Cardiac septum (tissue), 1 donor: ENCODE measurements at regions not wholly inside any gene's neighbourhood (a gene's known extent, or its start where the extent isn't known, plus 50 kb on each side); places are given as distances from the start of the nearest gene placed in this dataset.
"Not testable (repeated sequence)": the region's sequence is repeated elsewhere in the genome, so short reads cannot be mapped to it uniquely, and the experiment has no call there.

Source experiments
- DNase-seq: peaks from one replicate; pipeline ENCODE4 v3.0.0-alpha.2; 2020; ENCODE audit warnings: low spot score
- intact Hi-C: fragments of 100-400 bp; cut with DNase I; formaldehyde crosslinking; loops from one replicate; pipeline ENCODE4 v1.14.0; 2022
- donor health status: DM: no; HTN: no; CAD: no.

GRCh38 chr9:67334727-67335572 is 342.6 kb upstream of the SPATA31A3 start:
- DNase-seq, intact Hi-C loops: not testable (repeated sequence)

- intact Hi-C loops, DNase-seq: not testable (repeated sequence)
Observed at GRCh38 chr9:67331634-67332033, 339.3 kb upstream of the SPATA31A3 start.

DNA sequence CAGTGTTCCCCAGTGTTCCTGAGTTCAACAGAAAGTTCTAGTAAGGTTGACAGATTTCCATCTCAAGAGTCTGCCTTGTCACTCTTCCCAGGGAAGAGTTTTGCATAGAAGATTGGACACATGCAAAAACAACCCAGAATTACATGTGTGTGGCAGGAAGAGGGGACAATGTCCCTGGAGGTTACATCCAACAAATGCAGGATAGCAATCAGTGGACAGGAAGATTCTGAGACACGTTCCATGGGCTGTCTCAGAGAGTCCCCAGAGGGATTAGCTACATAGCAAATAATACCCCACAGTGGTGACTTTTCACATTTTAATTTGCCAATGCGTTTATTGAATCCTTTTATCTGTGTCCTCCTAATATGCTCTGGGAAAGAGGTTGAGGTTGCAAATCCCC is 321.1 kb upstream of the SPATA31A3 start:
- intact Hi-C loops, DNase-seq: not testable (repeated sequence)

DNA sequence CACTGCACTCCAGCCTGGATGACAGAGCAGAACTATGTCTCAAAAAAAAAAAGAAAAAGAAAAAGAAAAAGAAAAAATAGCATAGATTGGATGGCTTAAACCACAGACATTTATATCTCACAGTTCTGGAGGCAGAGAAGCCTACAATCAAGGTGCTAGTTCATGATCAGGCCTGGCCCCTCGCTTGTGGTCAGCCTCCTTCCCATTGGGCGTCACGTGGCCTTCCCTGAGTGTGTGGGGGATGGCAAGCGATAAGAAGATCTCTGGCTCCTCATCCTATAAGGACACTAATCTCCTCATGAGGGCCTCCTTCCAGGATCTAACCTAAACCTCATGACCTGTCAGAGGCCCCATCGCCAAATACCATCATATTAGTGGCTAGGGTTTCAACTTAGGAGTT is 320.2 kb upstream of the SPATA31A3 start:
- DNase-seq, intact Hi-C loops: not testable (repeated sequence)

- intact Hi-C loops, DNase-seq: not testable (repeated sequence)
Observed at GRCh38 chr9:67307109-67307508, 314.8 kb upstream of the SPATA31A3 start.

GRCh38 chr9:67288797-67289196 is 296.4 kb upstream of the SPATA31A3 start:
- DNase-seq, intact Hi-C loops: not testable (repeated sequence)

- intact Hi-C loops, DNase-seq: not testable (repeated sequence)
Observed at GRCh38 chr9:67288117-67288735, 295.9 kb upstream of the SPATA31A3 start.

DNA sequence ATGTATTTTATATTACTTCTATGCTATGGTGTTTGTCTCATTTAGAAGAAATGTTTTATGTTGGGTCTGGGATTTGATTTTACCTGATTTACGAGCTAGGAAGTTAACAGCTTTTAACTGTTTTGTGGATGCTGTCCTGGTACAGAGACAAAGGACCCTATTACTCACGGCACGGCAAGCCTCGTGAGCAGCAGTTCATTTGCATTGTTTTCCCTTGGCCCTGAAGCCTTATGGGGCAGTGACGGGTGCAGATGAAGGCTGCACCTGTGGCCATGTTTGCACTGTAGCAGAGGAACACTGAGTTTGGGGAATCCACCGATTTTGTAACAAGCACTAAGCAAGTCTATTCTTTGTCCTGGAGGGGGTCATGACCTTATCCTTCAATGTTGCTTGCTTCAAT is 291.9 kb upstream of the SPATA31A3 start:
- intact Hi-C loops, DNase-seq: not testable (repeated sequence)

DNA sequence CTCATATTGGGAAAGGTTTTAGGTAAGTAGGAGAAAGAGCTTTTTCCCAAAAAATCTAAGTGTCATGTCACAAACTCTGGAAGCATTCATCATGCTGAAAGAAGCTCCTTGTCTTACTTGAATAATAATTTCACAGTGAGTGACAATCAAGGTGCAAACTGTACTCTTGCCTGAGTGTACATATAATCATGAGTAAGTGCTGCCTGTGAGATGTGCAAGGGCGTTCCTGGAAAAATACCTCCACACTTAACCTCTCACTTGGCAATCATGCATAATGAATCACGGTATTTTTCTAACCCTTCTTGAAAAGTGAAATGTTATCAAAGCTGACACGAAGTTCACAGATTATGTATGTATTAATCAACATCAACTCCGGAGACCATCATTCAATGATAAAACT is 289.2 kb upstream of the SPATA31A3 start:
- DNase-seq, intact Hi-C loops: not testable (repeated sequence)

DNA sequence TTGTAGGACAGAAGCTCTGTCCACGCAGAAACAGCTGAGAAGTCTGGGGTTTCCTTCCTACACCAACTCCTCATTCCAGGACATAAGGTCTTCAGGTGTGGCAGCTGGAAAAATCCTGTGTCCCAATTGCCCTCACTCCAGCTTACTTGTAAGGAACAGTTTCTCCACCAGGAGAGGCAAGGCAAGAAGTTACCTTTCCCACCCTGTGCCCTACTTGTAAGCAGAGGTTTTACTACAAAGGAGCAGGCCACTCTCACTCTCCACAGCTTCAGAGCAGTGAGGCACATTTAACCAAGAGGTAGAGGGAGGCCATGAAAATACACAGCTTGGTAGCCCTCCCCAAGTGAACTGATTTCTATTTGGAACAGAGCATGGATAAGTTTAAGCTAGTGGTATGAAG is 277.3 kb upstream of the SPATA31A3 start:
- DNase-seq, intact Hi-C loops: not testable (repeated sequence)

- intact Hi-C loops, DNase-seq: not testable (repeated sequence)
Observed at GRCh38 chr9:67257894-67258293, 265.5 kb upstream of the SPATA31A3 start.

GRCh38 chr9:67248967-67249366 is 256.6 kb upstream of the SPATA31A3 start:
- DNase-seq, intact Hi-C loops: not testable (repeated sequence)

DNA sequence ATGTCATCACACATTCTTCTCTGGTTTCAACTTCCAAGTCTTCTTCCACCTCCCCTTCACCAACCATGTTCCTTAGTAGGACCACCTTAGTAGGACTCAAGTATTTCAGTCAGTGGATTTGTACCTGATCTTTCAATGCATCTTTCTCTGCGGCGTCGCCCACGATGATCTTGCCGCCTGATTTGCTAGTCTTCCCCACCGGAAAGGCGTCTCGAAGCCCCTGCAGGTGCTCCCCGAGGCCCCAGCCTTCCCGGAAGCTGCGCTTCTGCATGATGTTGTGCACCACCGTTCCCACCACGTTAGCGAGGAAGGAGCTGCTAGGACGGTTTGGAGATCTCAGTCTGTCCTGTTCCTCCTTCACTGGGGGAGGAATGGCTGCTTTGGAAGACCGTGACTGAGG is 219.7 kb upstream of the SPATA31A3 start:
- intact Hi-C loops, DNase-seq: not testable (repeated sequence)

DNA sequence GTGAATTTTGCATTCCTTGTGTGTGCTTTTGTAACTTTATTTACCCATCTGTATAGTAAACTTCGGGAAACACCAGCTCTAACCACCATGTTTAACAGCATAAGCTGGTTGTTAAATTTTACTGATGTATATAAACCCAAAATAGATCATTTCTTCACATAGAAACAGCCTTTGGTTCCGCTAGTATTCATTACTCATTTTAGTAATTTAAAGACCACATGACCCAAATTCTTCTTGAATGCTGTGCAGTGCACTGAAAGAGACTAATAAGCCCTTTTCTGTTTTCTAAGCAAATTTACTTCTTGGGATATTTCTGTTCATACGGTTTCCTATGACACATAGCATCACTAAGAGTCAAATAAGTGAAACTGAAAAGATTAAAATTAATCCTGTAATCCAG is 218.5 kb upstream of the SPATA31A3 start:
- DNase-seq, intact Hi-C loops: not testable (repeated sequence)

DNA sequence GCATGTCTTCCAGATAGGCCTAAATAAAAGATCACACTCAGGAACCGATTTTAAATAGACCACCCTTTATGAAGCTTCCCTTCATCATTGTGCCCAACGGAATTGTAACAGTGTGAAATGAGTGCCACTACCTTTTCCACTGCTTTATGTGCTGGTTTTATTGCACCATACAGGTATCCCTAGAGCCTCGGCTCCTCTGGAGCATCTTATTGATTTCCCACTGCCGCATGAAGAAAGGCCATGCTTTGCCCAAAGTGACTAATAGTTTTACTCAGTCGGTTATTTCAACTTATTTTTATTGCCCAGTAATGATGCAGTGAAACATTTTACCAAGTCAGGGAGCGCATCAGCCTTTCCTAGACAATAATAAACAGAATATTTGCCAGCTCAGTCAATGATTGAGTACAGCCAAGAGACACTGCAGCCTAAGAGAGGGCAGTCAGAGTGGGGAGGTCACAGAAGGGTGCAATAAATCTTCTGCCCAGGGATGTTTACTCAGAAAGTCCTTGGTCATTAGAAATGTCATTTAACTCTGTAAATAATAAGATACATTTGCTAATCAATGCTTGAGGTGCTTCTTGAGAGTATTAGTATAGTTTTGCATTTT is 216.6 kb upstream of the SPATA31A3 start:
- DNase-seq, intact Hi-C loops: not testable (repeated sequence)

- intact Hi-C loops, DNase-seq: not testable (repeated sequence)
Observed at GRCh38 chr9:67196135-67196534, 203.8 kb upstream of the SPATA31A3 start.

DNA sequence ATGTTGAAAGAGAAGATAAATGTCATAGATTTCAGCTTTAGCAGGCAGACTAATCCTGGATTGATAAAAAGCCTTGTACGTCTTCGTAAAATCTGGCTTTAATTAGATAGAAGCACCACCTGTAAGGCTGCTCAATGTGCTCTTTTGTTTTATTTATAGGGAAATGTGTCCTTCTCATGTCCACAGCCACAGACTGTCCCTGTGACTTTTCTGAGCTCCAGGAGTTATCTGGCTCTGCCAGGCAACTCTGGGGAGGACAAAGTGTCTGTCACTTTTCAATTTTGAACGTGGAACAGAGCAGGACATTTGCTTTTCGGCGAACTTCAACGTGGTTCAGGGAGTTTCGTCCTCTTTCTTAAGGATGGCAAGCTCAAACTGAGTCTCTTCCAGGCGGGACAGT is 203.0 kb upstream of the SPATA31A3 start:
- DNase-seq, result not testable (repeated sequence)

GRCh38 chr9:67179185-67179584 is 186.8 kb upstream of the SPATA31A3 start:
- DNase-seq, intact Hi-C loops: not testable (repeated sequence)

More for the DNA sequence above, 203.0 kb upstream of the SPATA31A3 start:
- intact Hi-C loops, result not testable (repeated sequence)

- intact Hi-C loops, result not testable (repeated sequence)
Observed at GRCh38 chr9:67175167-67175566, 182.8 kb upstream of the SPATA31A3 start.

DNA sequence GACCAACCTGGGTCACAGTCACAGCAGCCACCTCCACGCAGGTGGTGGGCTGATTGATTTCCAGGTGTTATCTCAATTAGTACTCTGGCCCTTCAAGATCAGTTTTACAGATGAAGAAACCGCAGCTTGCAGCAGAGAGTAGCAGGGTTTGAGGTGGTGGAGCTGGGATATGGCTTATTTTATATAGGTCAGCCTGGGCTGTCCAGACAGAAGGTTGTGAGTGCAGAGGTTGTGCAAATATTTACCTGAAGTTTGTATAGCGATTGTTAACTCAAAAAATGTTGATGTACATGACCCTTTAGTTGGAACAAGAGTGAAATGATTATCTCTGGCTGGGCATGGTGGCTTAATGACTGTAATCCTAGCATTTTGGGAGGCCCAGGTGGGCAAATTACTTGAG is 179.4 kb upstream of the SPATA31A3 start:
- DNase-seq, intact Hi-C loops: not testable (repeated sequence)

More at GRCh38 chr9:67175167-67175566, 182.8 kb upstream of the SPATA31A3 start:
- not testable (repeated sequence) for DNase-seq
